ENCODE measurements at regions not wholly inside any gene's neighbourhood (a gene's known extent, or its start where the extent isn't known, plus 50 kb on each side); places are given as distances from the start of the nearest gene placed in this dataset.

- TF ChIP-seq POLR2AphosphoS5 (IDR thresholded peaks at IDR 0.05) (no peak), POLR2A (IDR thresholded peaks at IDR 0.05) (no peak)
- TF ChIP-seq, protein P1, sequence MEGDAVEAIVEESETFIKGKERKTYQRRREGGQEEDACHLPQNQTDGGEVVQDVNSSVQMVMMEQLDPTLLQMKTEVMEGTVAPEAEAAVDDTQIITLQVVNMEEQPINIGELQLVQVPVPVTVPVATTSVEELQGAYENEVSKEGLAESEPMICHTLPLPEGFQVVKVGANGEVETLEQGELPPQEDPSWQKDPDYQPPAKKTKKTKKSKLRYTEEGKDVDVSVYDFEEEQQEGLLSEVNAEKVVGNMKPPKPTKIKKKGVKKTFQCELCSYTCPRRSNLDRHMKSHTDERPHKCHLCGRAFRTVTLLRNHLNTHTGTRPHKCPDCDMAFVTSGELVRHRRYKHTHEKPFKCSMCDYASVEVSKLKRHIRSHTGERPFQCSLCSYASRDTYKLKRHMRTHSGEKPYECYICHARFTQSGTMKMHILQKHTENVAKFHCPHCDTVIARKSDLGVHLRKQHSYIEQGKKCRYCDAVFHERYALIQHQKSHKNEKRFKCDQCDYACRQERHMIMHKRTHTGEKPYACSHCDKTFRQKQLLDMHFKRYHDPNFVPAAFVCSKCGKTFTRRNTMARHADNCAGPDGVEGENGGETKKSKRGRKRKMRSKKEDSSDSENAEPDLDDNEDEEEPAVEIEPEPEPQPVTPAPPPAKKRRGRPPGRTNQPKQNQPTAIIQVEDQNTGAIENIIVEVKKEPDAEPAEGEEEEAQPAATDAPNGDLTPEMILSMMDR (IDR thresholded peaks at IDR 0.05), result no peak
These were observed 167.8 kb upstream of the CDH5 start for GRCh38 chr16:66198641-66199040.
